ENCODE measurements at regions not wholly inside any gene's neighbourhood (a gene's known extent, or its start where the extent isn't known, plus 50 kb on each side); places are given as distances from the start of the nearest gene placed in this dataset.

- DNase-seq: no peak
- TF ChIP-seq CTCF (IDR thresholded peaks at IDR 0.05; ENCODE audit: borderline replicate concordance, extremely low read depth, insufficient read depth): no peak
- Histone ChIP-seq H3K9me3 (ENCODE audit: control insufficient read depth in 2 of 3, insufficient read depth in 1 of 3, low read length in 3 of 3) (no peaks in the 10 kb centered on the region), H3K27me3 (ENCODE audit: control insufficient read depth, insufficient read depth, low read length) (no peaks in the 10 kb centered on the region), H3K9ac (ENCODE audit: low read length in 3 of 3) (no peak overlapping the region), H3K36me3 (ENCODE audit: control insufficient read depth in 2 of 3, insufficient read depth in 3 of 3, low read length in 3 of 3) (no peaks in the 10 kb centered on the region), H3K4me1 (ENCODE audit: control insufficient read depth in 2 of 3, insufficient read depth in 2 of 3, low read depth in 1 of 3, low read length in 3 of 3) (no peaks in the 10 kb centered on the region), H3K4me3 (ENCODE audit: low read length in 3 of 3) (no peak overlapping the region), H3K27ac (ENCODE audit: low read depth in 2 of 2, low read length in 2 of 2) (no peak overlapping the region)
- intact Hi-C loops (cut with DNase I): no loop called here
- FAIRE-seq: no peak
Observed at GRCh38 chr17:79263191-79263590, 188.6 kb downstream of the ENGASE start.

- Histone ChIP-seq H3K4me3 (ENCODE audit: low read length in 3 of 3) (no peak overlapping the region), H3K9me3 (ENCODE audit: control insufficient read depth in 2 of 3, insufficient read depth in 1 of 3, low read length in 3 of 3) (no peaks in the 10 kb centered on the region), H3K9ac (ENCODE audit: low read length in 3 of 3) (no peak overlapping the region), H3K36me3 (ENCODE audit: control insufficient read depth in 2 of 3, insufficient read depth in 3 of 3, low read length in 3 of 3) (no peaks in the 10 kb centered on the region), H3K4me1 (ENCODE audit: control insufficient read depth in 2 of 3, insufficient read depth in 2 of 3, low read depth in 1 of 3, low read length in 3 of 3) (no peaks in the 10 kb centered on the region), H3K27me3 (ENCODE audit: control insufficient read depth, insufficient read depth, low read length) (no peaks in the 10 kb centered on the region), H3K27ac (ENCODE audit: low read depth in 2 of 2, low read length in 2 of 2) (no peak overlapping the region)
- no peak for FAIRE-seq
- no peak for TF ChIP-seq CTCF (IDR thresholded peaks at IDR 0.05; ENCODE audit: borderline replicate concordance, extremely low read depth, insufficient read depth)
- intact Hi-C loops (cut with DNase I): no loop called here
- no peak for DNase-seq
Observed at GRCh38 chr17:79262624-79263023, 188.0 kb downstream of the ENGASE start.

GRCh38 chr17:79261355-79262072, 186.9 kb downstream of the ENGASE start:
- no peak for FAIRE-seq
- H3K27me3 ChIP-seq (ENCODE audit: control insufficient read depth, insufficient read depth, low read length): no peaks in the 10 kb centered on the region

More at GRCh38 chr17:79261355-79262072, 186.9 kb downstream of the ENGASE start:
- Histone ChIP-seq H3K4me3 (ENCODE audit: low read length in 3 of 3) (no peak overlapping the region), H3K27ac (ENCODE audit: low read depth in 2 of 2, low read length in 2 of 2) (no peak overlapping the region), H3K9ac (ENCODE audit: low read length in 3 of 3) (no peak overlapping the region), H3K9me3 (ENCODE audit: control insufficient read depth in 2 of 3, insufficient read depth in 1 of 3, low read length in 3 of 3) (no peaks in the 10 kb centered on the region), H3K4me1 (ENCODE audit: control insufficient read depth in 2 of 3, insufficient read depth in 2 of 3, low read depth in 1 of 3, low read length in 3 of 3) (no peaks in the 10 kb centered on the region), H3K36me3 (ENCODE audit: control insufficient read depth in 2 of 3, insufficient read depth in 3 of 3, low read length in 3 of 3) (no peaks in the 10 kb centered on the region)
- intact Hi-C loops (cut with DNase I): no loop called here
- TF ChIP-seq CTCF (IDR thresholded peaks at IDR 0.05; ENCODE audit: borderline replicate concordance, extremely low read depth, insufficient read depth): no peak
- DNase-seq: no peak

Measured in kidney (tissue), 13 donors.